ENCODE measurements at regions not wholly inside any gene's neighbourhood (a gene's known extent, or its start where the extent isn't known, plus 50 kb on each side); places are given as distances from the start of the nearest gene placed in this dataset.
"Not testable (repeated sequence)": the region's sequence is repeated elsewhere in the genome, so short reads cannot be mapped to it uniquely, and the experiment has no call there.

DNA sequence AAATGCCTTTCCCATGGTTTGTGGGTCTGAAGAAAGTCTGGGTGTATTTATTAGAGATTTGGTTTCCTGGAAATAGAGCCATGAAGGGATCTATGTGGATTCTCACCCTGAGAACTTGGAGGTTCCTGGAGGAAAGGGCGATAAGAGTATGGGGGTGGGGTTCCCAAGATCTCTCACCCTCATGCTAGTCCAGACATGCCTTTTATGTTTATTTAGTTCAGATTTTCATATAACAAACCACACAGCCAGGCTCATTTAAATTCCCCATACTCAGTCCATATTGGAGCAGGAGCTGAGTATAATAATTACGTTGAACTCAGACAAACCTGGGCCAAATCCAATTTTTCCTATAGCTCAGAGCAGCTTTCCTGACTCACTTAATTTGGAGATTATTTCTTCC is 566.6 kb downstream of the GOLGA6L6 start:
- DNase-seq = no peak

DNA sequence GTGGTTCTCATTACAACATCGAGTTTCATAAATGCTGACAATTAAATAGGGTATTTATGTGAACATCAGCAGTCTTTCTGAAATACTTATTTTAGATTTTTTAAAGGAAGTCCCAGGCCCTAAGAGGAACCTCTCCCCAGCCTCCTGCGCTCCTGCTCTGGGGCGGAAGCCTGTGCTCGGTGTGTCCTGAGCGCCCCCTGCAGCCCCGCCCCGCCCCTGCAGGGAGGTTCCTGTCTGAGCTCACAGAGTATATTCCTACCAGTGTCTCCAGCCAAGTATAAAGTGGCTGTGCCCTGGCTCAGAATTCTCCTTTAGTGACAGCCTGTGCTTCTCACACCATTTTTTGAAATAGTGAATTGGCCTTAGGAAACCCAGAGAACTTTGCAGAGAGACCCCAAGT is 567.9 kb downstream of the GOLGA6L6 start:
- DNase-seq = no peak

- not testable (repeated sequence) for DNase-seq
Observed at GRCh38 chr15:19972582-19972981, 569.0 kb downstream of the GOLGA6L6 start.

GRCh38 chr15:19965574-19965973 is 576.0 kb downstream of the GOLGA6L6 start:
- not testable (repeated sequence) for DNase-seq

GRCh38 chr15:19964480-19964879 is 577.1 kb downstream of the GOLGA6L6 start:
- not testable (repeated sequence) for DNase-seq

DNA sequence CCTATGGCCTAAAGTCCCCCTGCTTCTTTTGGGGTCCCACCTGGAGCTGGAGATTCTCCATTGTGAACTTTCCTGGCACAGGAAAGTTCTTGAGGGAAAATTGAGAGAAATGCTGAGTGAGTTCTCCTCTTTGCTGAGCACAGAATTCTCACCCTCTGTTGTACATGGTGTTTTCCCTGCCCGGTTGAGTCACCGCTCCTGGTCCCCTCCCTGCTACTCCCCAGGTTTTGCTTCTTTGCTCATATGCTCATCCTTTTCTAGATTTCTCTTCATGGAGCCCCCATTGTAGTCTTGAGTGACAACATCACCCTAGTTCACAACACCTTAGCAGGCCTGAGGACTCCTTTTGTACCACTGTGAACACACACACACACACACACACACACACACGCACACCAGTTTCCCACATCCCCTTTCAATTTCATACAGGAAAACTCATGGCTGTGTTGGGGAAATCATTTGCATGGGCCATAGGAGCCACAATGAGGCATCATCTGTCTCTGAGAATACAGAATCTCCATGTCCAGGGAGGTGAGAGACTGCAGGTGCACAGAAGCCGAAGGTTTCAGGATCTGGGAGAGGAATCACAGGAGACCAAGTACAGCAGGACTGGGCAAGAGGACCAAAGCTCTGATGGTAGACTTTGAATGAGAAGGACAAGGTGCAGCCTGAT is 585.3 kb downstream of the GOLGA6L6 start:
- DNase-seq = no peak

DNA sequence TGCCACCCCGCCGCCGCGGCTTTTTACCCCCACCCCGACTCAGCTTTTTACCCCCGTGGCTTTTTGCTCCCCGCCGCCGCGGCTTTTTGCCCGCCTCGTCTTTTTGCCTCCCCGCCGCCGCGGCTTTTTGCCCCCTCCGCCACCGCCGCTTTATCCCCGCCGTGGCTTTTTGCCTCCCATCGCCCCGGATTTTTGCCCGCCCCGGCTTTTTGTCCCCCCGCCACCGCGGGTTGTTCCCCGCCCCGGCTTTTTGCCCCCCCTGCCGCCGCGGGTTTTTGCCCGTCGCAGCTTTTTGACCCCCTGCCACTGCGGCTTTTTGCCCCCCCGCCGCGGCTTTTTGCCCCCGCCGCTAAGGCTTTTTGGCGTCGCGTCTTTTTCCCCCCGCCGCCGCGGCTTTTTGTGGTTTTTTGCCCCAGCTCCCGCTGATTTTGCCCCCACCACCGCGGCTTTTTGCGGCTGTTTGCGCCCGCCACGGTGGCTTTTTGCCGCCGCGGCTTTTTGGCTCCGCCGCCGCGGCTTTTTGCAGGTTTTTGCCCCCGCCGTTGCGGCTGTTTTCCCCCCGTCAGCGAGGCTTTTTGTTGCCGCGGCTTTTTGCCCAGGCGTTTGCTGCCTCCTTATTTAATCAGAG is 597.2 kb downstream of the GOLGA6L6 start:
- no peak for DNase-seq

DNA sequence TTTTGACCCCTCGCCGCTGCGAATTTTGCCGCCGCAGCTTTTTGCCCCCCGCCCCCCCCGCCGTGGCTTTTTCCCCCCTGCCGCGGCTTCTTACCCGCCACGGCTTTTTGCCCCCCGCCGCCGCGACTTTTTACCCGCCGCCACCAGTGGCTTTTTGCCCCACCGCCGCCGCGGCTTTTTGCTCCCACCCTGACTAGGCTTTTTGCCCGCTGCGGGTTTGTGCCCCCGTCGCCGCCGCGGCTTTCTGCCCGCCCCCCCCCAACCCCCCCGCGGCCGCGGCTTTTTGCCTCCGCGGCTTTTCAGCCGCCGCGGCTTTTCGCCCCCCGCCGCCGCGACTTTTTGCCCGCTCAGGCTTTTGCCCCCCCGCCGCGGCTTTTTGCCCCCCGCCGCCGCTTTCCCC is 598.1 kb downstream of the GOLGA6L6 start:
- no peak for DNase-seq

DNA sequence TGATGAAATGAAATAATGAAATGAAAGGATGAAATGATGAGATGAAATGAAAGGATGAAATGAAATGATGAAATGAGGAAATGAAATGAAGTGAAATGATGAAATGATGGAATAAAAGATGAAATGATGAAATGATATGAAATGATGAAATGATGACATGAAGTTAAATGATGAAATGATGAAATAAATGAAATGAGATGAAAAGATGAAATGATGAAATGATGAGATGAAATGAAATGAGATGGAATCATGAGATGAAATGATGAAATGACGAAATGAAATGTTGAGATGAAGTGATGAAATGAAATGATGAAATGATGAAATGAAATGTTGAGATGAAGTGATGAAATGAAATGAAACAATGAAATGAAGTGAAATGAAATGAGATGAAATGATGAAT is 638.3 kb downstream of the GOLGA6L6 start:
- DNase-seq = peak; percentile 9

DNA sequence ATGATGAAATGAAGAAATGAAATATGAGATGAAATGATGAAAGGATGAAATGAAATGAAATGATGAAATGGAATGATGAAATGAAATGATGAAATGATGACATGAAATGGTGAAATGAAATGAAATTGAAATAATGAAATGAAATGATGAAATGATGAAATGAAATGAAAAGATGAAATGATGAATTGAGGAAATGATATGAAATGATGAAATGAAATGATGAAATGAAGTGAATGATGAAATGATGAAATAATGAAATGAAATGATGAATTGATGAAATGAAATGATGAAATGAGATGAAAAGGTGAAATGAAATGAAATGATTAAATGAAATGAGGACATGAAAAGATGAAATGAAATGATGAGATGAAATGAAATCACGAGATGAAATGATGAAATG is 639.2 kb downstream of the GOLGA6L6 start:
- peak; percentile 0 for DNase-seq

DNA sequence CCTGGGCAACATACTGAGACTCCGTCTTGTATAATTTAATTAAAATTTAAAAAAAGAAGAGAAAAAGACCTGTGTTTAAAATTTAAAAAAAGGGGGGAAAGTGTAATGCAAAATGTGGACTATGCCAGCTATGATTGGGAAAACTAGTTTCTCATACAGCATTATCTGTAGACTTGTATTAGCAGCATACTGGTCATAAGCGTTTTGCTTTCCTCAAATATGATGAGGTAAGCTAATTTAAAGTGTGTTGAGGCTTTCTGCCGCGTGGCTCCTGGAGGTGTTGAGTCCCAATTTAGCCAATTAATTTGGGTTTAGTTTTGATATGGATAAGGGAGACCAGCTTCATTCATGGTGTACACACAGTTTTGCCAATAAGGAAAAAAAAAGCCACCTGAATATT is 640.2 kb downstream of the GOLGA6L6 start:
- not testable (repeated sequence) for DNase-seq

GRCh38 chr15:19899021-19899824 is 642.4 kb downstream of the GOLGA6L6 start:
- DNase-seq = no peak

GRCh38 chr15:19888811-19889210 is 652.8 kb downstream of the GOLGA6L6 start:
- not testable (repeated sequence) for DNase-seq

DNA sequence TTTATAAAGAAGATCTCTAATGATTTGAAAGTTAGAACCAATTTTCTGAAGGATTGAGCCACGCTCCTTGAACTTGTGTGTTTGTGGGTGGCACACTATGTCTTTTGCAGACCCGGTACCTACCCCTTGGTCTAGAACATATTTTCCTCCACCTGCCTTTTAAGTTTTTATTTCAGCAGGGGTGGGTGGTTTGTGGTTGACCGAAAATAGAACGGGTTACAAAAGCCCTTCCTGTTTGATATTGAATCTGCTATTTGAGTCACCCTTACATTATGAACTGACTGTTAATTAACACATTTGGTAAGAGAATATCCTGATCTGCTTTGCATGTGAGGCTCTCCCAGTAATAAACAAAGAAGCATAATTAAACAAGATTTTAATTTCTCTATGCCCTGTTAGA is 697.5 kb downstream of the GOLGA6L6 start:
- DNase-seq = not testable (repeated sequence)

All from eye (tissue), 1 donor.